Ectodermal cell (in vitro differentiated cells): ENCODE measurements at regions not wholly inside any gene's neighbourhood (a gene's known extent, or its start where the extent isn't known, plus 50 kb on each side); places are given as distances from the start of the nearest gene placed in this dataset.

ENCODE experiments used
- H3K27ac ChIP-seq: 2 replicates; pipeline ENCODE4 v1.7.0; 2013; ENCODE audit warnings: mild to moderate bottlenecking, low read depth, low read length; ENCODE audit not compliant: insufficient read depth, poor library complexity, severe bottlenecking
- H3K27me3 ChIP-seq: 2 replicates; pipeline ENCODE4 v1.7.0; 2013; ENCODE audit warnings: mild to moderate bottlenecking, low read length; ENCODE audit not compliant: insufficient read depth, control insufficient read depth, poor library complexity, severe bottlenecking
- H3K36me3 ChIP-seq: one replicate; pipeline ENCODE4 v1.7.0; 2013; ENCODE audit warnings: low read length; ENCODE audit not compliant: control insufficient read depth, insufficient read depth
- H3K4me1 ChIP-seq: one replicate; pipeline ENCODE4 v1.7.0; 2013; ENCODE audit warnings: low read length; ENCODE audit not compliant: control insufficient read depth, insufficient read depth
- H3K4me3 ChIP-seq: 2 replicates; pipeline ENCODE4 v1.7.0; 2013; ENCODE audit warnings: low read depth, low read length, control low read depth; ENCODE audit not compliant: insufficient read depth
- H3K9me3 ChIP-seq: 2 replicates; pipeline ENCODE4 v1.7.0; 2013; ENCODE audit warnings: mild to moderate bottlenecking, low read length, moderate library complexity; ENCODE audit not compliant: control insufficient read depth
- WGBS, 2 experiments: methylation state at CpG; one replicate each; pipeline ENCODE4 v1.1.7; 2013; ENCODE audit warnings: missing lambda C conversion rate in 2 of 2; 5-methylcytosine and 5-hydroxymethylcytosine counted together

DNA sequence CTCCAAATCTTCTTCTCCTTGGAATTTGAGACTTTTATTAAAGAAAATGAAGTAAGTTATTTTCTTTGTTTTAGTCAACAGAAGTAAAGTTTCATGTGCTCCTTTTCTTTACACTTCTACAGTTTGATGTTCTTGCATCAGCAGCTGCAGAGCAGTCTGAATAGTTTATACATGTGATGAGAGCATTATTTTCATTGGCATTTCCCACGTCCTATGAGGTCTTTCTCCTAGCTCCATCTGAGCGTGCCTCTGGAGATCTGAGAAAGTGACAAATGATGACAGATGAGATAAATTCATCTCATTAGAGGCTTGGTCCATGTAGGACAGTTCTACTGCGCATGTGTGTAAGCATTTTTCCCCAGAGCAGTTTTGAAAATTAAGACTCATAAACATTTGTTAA lies 1290.0 kb downstream of the UQCRFS1 start:
- no peaks in the 10 kb centered on the region for H3K4me1 ChIP-seq
- no peak overlapping the region for H3K4me3 ChIP-seq
- 87 to 93% methylated on average over 2 to 3 of the region's 3 CpGs for WGBS, 2 experiments
- H3K27me3 ChIP-seq, result no peaks in the 10 kb centered on the region
- no peak overlapping the region for H3K27ac ChIP-seq
- H3K36me3 ChIP-seq, result no peaks in the 10 kb centered on the region
- no peaks in the 10 kb centered on the region for H3K9me3 ChIP-seq

DNA sequence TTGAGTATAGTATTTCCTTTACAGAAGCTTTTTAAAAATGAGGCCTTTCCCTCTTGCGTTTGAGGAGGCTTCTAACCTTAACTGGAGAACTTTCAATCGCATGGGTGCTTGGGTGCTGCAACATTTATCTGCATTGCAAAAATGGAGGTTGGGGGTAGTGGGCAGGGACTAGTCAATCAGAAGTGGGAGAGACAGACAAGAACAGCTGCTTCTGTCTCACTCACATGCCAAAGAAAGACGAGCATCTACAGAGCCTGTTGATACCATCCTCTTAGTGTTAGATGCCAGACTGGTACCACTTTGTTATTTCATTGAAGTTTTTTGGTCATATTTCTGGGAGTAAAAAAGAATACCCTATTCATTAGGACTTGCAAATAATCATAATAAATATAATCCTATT lies 1292.2 kb downstream of the UQCRFS1 start:
- H3K4me1 ChIP-seq, result no peaks in the 10 kb centered on the region
- no peaks in the 10 kb centered on the region for H3K27me3 ChIP-seq
- no peaks in the 10 kb centered on the region for H3K36me3 ChIP-seq
- H3K9me3 ChIP-seq, result no peaks in the 10 kb centered on the region
- no peak overlapping the region for H3K4me3 ChIP-seq
- 89 to 95% methylated on average over 3 of the region's 3 CpGs for WGBS, 2 experiments
- no peak overlapping the region for H3K27ac ChIP-seq

DNA sequence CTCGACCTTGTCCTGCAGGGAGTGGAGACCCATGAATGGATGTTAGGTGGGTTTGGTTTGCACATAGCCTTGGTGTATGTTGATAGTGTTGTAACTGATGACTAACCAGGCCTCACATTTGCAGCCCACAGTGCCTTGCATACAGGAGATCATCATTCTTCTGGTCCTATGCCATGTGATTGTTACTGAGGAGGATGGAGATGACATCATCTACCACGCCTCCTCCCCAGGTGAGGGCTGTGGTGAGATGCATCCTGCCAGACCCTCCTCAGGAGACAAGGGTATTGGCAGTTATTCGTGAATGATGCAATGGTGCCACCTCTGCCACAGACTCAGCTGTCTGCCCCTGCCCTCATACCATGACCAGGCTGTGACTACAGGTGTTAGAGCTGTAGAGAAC lies 1294.1 kb downstream of the UQCRFS1 start:
- Histone ChIP-seq H3K36me3 (no peaks in the 10 kb centered on the region), H3K4me1 (no peaks in the 10 kb centered on the region), H3K27ac (no peak overlapping the region), H3K9me3 (no peaks in the 10 kb centered on the region), H3K27me3 (no peaks in the 10 kb centered on the region), H3K4me3 (no peak overlapping the region)
- WGBS, 2 experiments, result 83 to 88% methylated on average over 3 of the region's 3 CpGs

DNA sequence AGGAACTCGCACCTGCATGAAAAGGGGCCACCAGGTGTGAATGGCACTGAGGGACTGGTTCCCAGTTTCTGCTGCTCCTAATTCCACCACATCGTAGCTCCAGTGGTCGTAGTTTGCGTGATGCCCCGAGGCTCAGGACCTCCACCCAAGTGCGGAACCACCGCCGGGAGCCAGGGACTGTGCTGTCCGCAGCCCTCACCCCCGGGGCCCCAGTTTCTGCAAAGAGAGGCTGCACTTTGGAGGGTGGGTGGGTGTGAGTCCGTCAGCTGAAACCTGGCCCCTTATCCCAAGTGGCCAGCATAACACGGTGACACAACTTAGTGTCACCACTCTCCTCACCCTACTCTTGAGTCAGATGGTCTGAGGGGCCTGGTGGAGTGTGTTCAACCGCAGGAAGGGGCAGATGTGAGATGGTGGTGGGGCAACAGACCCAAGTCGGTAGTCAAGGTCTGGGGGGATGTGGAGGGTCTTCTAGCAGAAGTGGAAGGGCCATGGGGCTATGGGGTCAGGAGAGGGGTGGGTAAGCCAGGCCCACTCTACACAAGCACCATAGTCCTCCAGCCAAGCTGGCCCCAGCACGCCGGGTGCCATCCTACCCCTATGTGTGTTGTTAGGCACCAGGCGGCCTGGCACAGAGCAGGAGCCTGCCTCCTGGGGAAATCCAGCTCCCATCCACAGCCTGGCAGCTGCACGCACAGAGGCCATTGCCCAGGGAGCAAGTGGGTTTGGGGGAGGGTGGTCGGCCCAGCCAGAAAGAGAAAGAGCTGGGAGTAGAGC lies 1301.6 kb downstream of the UQCRFS1 start:
- Histone ChIP-seq H3K27ac (no peak overlapping the region), H3K4me3 (no peak overlapping the region), H3K9me3 (no peaks in the 10 kb centered on the region), H3K36me3 (no peaks in the 10 kb centered on the region), H3K4me1 (no peaks in the 10 kb centered on the region), H3K27me3 (no peaks in the 10 kb centered on the region)
- WGBS, 2 experiments, result 91% methylated on average over 18 to 19 of the region's 19 CpGs

DNA sequence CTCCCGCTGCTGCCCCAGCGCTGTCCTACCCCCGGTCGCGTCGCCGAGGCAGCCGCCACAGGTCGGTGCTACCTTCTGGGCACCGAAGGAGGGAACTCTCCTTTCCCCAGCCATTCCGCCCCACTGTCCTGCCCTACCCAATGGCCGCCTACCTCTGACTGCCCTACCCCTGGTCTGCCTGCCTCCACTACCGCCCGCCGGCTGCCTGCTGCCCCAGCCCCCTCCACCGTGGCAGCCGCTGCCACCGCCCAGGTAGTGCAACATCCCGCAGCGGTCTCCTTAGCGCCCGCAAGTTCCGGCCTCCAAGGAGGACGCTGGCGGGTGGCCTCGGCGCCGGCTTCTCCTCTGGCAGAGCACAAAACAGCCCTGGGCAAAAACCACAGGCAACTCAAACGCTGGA lies 1303.1 kb downstream of the UQCRFS1 start:
- Histone ChIP-seq H3K27ac (no peak overlapping the region), H3K4me3 (no peak overlapping the region), H3K36me3 (no peaks in the 10 kb centered on the region), H3K4me1 (no peaks in the 10 kb centered on the region), H3K27me3 (no peaks in the 10 kb centered on the region), H3K9me3 (no peaks in the 10 kb centered on the region)
- WGBS, 2 experiments, result 93% methylated on average over 29 of the region's 29 CpGs

DNA sequence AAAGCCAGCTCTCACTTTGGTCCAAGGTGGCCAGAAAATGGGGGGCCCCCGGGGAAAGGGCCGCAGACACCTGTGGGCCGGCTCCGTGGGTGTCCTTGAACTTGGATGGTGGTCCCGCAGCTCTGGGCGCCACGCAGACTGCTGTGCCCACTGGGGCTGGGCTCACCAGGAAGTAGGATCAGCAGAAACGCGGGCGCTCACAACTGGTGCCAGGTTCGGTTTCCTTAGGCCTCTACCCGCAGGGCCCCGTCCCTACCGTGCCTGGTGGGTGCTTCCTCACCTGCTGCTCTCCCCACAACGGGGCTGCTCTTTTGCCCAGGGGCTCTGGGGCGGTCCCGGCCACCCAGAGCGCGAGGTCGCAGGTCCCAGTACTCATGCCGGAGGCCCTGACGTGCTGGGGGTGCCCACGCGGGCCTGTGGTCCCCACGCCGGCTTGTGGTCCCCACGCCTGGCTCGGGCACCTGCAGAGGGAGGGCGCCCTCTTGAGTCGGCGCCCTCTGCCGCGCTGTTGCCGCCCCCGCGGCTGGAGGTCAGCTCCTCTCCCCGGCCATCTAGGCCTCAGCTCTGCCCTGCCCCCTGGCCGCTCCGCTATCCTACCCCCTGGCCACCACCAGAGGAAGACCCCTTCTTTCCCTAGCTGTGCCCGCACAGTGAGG lies 1303.6 kb downstream of the UQCRFS1 start:
- H3K27ac ChIP-seq, result no peak overlapping the region
- H3K4me3 ChIP-seq, result no peak overlapping the region
- no peaks in the 10 kb centered on the region for H3K9me3 ChIP-seq
- H3K27me3 ChIP-seq, result no peaks in the 10 kb centered on the region
- H3K4me1 ChIP-seq, result no peaks in the 10 kb centered on the region
- no peaks in the 10 kb centered on the region for H3K36me3 ChIP-seq
- WGBS, 2 experiments, result 93 to 95% methylated on average over 40 of the region's 40 CpGs

DNA sequence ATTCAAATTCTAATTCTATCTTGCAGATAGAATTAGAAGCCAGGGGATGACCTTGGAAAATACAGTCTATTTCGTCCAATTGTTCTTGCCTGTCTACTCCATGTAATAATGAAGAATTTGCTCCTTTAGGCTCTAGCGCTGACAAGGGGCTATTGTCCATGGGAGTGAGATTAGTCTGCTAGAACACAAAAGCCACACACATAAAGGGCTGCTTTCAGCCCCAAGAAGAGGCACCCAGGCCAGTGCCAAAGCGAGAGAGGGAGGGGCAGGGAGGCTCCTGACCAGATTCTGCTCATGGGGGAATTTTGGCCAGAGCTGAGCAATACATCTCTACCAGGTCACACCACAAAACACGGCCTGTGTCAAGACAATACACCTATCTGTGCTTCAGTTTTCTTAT lies 1306.9 kb downstream of the UQCRFS1 start:
- Histone ChIP-seq H3K27ac (no peak overlapping the region), H3K4me1 (no peaks in the 10 kb centered on the region)
- WGBS, 2 experiments, result 85 to 88% methylated on average over 2 to 4 of the region's 4 CpGs

DNA sequence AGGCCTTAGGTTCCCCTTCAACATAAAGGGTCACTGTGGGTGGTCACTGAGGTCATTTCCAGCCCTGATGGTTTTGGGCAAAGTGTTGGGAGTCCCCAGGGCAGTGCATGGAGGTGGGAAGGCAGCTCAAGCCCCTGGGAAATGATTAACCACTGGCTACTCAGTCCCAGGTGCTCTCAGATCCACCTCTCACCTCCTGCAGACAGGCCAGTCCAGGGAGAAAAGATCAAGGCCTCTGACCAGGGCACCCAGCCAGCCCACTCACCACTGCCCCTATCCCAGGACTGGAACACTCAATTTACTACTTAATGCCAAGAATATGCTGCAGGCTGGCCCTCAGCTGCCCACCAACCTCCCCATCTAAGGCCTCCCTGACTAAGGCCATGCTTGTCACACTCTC lies 1307.9 kb downstream of the UQCRFS1 start:
- no peaks in the 10 kb centered on the region for H3K4me1 ChIP-seq
- no peaks in the 10 kb centered on the region for H3K36me3 ChIP-seq
- H3K9me3 ChIP-seq, result no peaks in the 10 kb centered on the region
- no peaks in the 10 kb centered on the region for H3K27me3 ChIP-seq
- H3K27ac ChIP-seq, result no peak overlapping the region
- no peak overlapping the region for H3K4me3 ChIP-seq

More for the DNA sequence above, 1306.9 kb downstream of the UQCRFS1 start:
- H3K27me3 ChIP-seq, result no peaks in the 10 kb centered on the region
- H3K36me3 ChIP-seq, result no peaks in the 10 kb centered on the region
- no peaks in the 10 kb centered on the region for H3K9me3 ChIP-seq
- no peak overlapping the region for H3K4me3 ChIP-seq

DNA sequence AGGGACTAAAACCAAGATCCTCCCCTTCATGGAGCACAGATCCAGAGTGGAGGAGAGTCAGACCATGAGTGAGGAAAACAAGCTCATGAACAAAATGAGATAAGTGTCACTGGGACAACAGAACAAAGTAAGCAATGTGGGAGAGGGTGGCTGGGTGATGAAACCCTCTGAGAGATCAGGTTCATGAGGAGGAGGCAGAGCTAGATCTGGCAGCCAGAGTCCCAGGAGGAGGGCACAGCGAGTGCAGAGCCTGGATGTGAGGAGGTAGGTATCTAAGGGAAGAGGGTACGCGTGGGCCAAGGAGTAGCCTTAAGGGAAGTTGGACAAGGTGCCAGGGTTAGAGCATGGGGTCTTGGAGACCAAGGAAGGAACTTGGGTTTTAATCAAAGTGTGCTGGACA lies 1311.9 kb downstream of the UQCRFS1 start:
- no peaks in the 10 kb centered on the region for H3K27me3 ChIP-seq
- no peaks in the 10 kb centered on the region for H3K36me3 ChIP-seq
- no peaks in the 10 kb centered on the region for H3K4me1 ChIP-seq
- no peak overlapping the region for H3K4me3 ChIP-seq
- WGBS, 2 experiments, result 87 to 90% methylated on average over 3 of the region's 3 CpGs
- H3K9me3 ChIP-seq, result no peaks in the 10 kb centered on the region
- H3K27ac ChIP-seq, result no peak overlapping the region

DNA sequence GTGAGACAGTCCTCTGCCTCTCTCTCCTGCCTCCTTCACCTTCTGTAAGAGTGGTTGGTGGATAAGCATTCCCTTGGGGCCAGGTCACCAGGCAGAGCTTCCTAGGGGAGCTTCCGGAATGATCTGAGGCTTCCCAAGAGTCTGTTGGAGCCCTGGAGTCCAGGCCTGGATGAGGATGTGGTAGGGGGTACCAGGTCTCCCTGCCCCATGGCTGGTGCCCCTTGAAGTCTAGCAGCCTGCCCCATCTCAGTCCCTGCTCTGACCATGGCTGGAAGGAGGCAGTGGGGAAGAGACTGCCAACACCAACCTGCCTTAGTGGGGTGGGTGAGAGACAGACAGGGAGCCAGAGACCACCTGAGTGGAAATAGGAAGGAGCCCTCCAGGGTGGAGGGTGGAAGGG lies 1316.9 kb downstream of the UQCRFS1 start:
- no peaks in the 10 kb centered on the region for H3K36me3 ChIP-seq
- H3K9me3 ChIP-seq, result no peaks in the 10 kb centered on the region
- 89 to 93% methylated on average over 1 of the region's 1 CpG for WGBS, 2 experiments
- no peaks in the 10 kb centered on the region for H3K27me3 ChIP-seq
- H3K4me1 ChIP-seq, result no peaks in the 10 kb centered on the region
- no peak overlapping the region for H3K4me3 ChIP-seq
- H3K27ac ChIP-seq, result no peak overlapping the region
